ENCODE measurements at regions not wholly inside any gene's neighbourhood (a gene's known extent, or its start where the extent isn't known, plus 50 kb on each side); places are given as distances from the start of the nearest gene placed in this dataset.

DNA sequence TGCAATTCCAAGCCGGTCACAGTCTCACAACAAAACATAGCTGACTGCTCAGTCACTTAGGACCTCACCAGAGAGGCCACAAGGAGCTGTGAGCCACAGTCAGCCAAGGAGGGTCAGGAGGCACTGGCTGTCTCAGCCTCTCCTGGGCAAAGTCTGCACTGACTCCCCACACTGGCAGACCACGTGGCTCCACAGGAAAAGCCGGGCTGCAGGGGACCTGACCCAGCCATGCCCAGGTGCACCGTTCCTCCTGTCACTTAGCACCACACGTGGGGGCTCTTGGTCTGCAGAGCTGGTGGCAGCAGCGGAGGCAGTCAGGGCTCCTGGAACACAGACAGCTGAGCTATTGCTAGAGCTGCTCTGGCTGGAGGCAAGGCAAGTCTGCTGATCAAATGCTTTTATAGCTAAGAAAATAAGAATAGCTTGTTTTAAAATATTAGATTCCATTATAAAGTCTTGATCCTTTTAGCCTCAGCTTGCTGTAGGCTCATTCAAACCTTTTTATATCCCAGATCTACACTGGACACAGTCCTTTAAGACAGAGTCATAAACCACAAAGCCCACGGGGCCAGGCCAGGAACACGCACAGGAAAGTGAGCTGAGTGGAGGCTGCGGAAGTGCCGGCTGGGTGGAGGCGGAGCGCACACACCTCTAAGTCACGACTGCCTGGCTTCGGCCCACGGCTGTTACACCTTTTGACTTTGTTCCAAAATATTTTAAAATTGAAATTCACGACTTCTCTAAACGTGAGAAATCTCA lies 744.1 kb downstream of the UQCRFS1 start:
- intact Hi-C loops (cut with DNase I): no loop called here
- peak; percentile 19 to 47 (median 42) for DNase-seq
- H3K4me3 ChIP-seq: no peak overlapping the region
- TF ChIP-seq, protein P1, sequence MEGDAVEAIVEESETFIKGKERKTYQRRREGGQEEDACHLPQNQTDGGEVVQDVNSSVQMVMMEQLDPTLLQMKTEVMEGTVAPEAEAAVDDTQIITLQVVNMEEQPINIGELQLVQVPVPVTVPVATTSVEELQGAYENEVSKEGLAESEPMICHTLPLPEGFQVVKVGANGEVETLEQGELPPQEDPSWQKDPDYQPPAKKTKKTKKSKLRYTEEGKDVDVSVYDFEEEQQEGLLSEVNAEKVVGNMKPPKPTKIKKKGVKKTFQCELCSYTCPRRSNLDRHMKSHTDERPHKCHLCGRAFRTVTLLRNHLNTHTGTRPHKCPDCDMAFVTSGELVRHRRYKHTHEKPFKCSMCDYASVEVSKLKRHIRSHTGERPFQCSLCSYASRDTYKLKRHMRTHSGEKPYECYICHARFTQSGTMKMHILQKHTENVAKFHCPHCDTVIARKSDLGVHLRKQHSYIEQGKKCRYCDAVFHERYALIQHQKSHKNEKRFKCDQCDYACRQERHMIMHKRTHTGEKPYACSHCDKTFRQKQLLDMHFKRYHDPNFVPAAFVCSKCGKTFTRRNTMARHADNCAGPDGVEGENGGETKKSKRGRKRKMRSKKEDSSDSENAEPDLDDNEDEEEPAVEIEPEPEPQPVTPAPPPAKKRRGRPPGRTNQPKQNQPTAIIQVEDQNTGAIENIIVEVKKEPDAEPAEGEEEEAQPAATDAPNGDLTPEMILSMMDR (IDR thresholded peaks at IDR 0.05): no peak
- TF ChIP-seq POLR2A (IDR thresholded peaks at IDR 0.05): no peak
- H3K27ac ChIP-seq: peak overlapping the region in 2 of 4 donors; percentile 39 to 64
- 11 to 22% methylated on average over 14 to 17 of the region's 17 CpGs for WGBS, 2 donors
- no peaks in the 10 kb centered on the region for H3K27me3 ChIP-seq
- ATAC-seq: peak; percentile 65
- no peaks in the 10 kb centered on the region for H3K9me3 ChIP-seq
- peaks cover 20% of the 10 kb centered on the region for H3K4me1 ChIP-seq
- H3K36me3 ChIP-seq (replicated peaks in 1 of 2; ENCODE audit: insufficient read depth in 1 of 2, low read depth in 2 of 2): no peaks in the 10 kb centered on the region

DNA sequence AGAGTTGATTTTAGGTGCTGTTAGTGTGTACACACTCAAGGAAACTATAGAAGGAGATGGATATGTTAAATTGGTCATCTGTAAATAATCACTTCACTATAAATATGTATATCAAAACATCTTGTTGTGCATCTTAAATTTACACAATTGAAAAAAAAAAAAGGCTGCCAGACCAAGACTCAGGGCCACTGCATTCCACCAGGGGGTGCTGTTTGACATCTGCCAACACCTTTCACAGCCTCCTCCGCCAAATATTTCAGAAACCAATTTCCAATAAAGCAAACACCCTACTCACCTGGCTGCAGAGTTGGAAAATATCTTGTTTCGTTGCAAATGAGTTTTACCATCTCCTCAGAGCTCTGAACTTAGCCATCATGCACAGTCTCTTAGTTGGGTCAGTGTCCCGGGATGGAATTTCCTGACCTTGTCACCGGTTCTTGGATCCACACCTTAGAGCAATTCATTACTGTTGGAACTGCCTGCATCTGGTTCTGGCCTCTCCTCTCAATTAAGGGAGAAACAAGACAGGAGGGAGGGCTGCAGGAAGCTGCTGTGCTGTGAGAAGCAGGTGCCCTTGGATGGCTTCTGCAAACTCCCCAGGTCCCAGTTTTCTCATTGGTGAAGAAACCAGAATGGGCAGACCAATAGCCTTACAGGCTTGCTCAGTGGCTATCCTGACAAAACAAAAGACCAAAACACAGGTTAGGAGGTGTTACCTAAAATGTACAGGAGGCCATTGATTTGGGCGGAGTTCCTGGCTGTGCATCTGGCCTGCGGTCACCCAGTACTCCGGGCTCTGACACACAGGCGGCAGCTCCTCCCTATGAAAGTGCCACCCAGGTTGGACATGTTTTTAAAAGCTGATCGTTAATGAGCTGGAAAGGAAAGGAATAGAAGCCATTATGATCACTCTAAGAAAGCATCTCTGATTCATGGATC lies 746.6 kb downstream of the UQCRFS1 start:
- ATAC-seq: peak; percentile 55
- Histone ChIP-seq H3K4me1 (peaks cover 20% of the 10 kb centered on the region), H3K27ac (peak overlapping the region in 1 of 4 donors; percentile 35), H3K4me3 (no peak overlapping the region), H3K36me3 (replicated peaks in 1 of 2; ENCODE audit: insufficient read depth in 1 of 2, low read depth in 2 of 2) (no peaks in the 10 kb centered on the region), H3K27me3 (no peaks in the 10 kb centered on the region), H3K9me3 (no peaks in the 10 kb centered on the region)
- intact Hi-C loops (cut with DNase I): no loop called here
- DNase-seq: peak; percentile 71 to 83 (median 77)
- TF ChIP-seq, protein P1 (IDR thresholded peaks at IDR 0.05): peak; percentile 45 to 91 (median 67)
- TF ChIP-seq POLR2A (IDR thresholded peaks at IDR 0.05): no peak
- 43 to 45% methylated on average over 9 of the region's 9 CpGs for WGBS, 2 donors

GRCh38 chr19:28465371-28466086 lies 747.4 kb downstream of the UQCRFS1 start:
- Histone ChIP-seq H3K27me3 (no peaks in the 10 kb centered on the region), H3K36me3 (replicated peaks in 1 of 2; ENCODE audit: insufficient read depth in 1 of 2, low read depth in 2 of 2) (no peaks in the 10 kb centered on the region), H3K4me3 (no peak overlapping the region), H3K9me3 (no peaks in the 10 kb centered on the region), H3K27ac (no peak overlapping the region), H3K4me1 (peaks cover 20% of the 10 kb centered on the region)
- intact Hi-C loops (cut with DNase I): no loop called here
- ATAC-seq (no peak), DNase-seq (no peak)
- TF ChIP-seq POLR2A (IDR thresholded peaks at IDR 0.05): no peak
- TF ChIP-seq, protein P1 (IDR thresholded peaks at IDR 0.05): no peak
- WGBS, 2 donors: 68 to 74% methylated on average over 3 of the region's 3 CpGs

DNA sequence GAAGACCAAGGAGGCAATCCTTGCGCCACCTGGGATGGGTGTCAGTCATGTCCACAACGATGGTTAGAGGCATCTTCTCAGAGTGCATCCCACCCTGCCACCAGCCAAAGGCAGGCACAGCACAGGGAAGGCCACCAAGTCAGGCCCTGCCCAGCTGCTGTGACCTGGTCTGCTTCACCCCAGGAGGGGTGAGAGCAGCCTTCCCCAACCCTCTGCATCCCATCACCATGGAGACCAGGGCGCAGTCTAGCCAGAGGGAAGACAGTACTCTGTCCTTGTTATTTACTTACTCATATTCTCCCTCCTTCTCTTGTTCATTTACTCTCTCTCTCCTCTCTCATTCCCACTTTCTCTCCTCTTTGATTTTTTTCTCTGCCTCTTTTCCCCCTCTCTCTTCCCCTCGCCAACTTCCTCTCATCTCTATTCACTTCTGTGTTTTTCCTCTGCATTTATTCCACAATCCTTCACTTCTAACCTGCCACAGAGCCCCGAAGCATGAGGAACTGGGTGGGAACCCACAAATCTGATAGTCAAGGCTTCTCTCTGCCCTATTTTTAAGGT lies 749.4 kb downstream of the UQCRFS1 start:
- Histone ChIP-seq H3K9me3 (no peaks in the 10 kb centered on the region), H3K27ac (no peak overlapping the region), H3K27me3 (no peaks in the 10 kb centered on the region), H3K4me3 (no peak overlapping the region), H3K36me3 (replicated peaks in 1 of 2; ENCODE audit: insufficient read depth in 1 of 2, low read depth in 2 of 2) (no peaks in the 10 kb centered on the region), H3K4me1 (peaks cover 13% of the 10 kb centered on the region)
- intact Hi-C loops (cut with DNase I): loop anchor here (5.0 kb wide), 1 partner anchor 249 kb away; no protein-coding TSS in a partner anchor
- ATAC-seq: no peak
- no peak for DNase-seq
- no peak for TF ChIP-seq POLR2A (IDR thresholded peaks at IDR 0.05)
- TF ChIP-seq, protein P1 (IDR thresholded peaks at IDR 0.05): no peak
- 71 to 78% methylated on average over 5 of the region's 5 CpGs for WGBS, 2 donors
